Keratinocyte (primary cell): ENCODE measurements at regions not wholly inside any gene's neighbourhood (a gene's known extent, or its start where the extent isn't known, plus 50 kb on each side); places are given as distances from the start of the nearest gene placed in this dataset.

Experiments used
- DNase-seq: peaks from one replicate; pipeline ENCODE4 v3.0.0-alpha.2; 2011; ENCODE audit warnings: low read depth, missing footprints, low spot score
- FAIRE-seq: peaks from 2 replicates; lab custom pipeline; 2011; peaks lifted over from hg19 to GRCh38; lab: Jason Lieb, UNC
- H2AFZ ChIP-seq: 2 replicates; pipeline ENCODE4 v1.6.0; 2012; ENCODE audit warnings: low read length, control low read depth, inconsistent platforms; ENCODE audit not compliant: control insufficient read depth
- H3K27ac ChIP-seq: 2 replicates; pipeline ENCODE4 v1.5.1; 2011; ENCODE audit warnings: low read length; ENCODE audit not compliant: control insufficient read depth, insufficient read depth
- H3K27me3 ChIP-seq: 3 replicates; pipeline ENCODE4 v1.6.0; 2011; ENCODE audit warnings: low read length; ENCODE audit not compliant: control insufficient read depth, insufficient read depth; ENCODE audit errors: extremely low read depth
- H3K36me3 ChIP-seq, 2 experiments: 2 replicates in 1 of 2; 3 replicates in 1 of 2; pipeline ENCODE4 v1.5.1; 2011; ENCODE audit warnings: low read length in 2 of 2, mild to moderate bottlenecking in 1 of 2; ENCODE audit not compliant: control insufficient read depth in 2 of 2, insufficient read depth in 2 of 2; ENCODE audit errors: extremely low read depth in 1 of 2
- H3K4me1 ChIP-seq: 3 replicates; pipeline ENCODE4 v1.5.1; 2011; ENCODE audit warnings: low read length; ENCODE audit not compliant: control insufficient read depth, insufficient read depth; ENCODE audit errors: extremely low read depth
- H3K4me2 ChIP-seq: 3 replicates; pipeline ENCODE4 v1.6.0; 2011; ENCODE audit warnings: low read depth, low read length; ENCODE audit not compliant: control insufficient read depth, insufficient read depth; ENCODE audit errors: extremely low read depth
- H3K4me3 ChIP-seq, 3 experiments: fragments of 200-600 bp in 1 of 3; sonication (generic) in 1 of 3; 2 replicates in 2 of 3; 3 replicates in 1 of 3; pipeline ENCODE4 v1.5.1; 2011 to 2016; ENCODE audit warnings: low read length in 3 of 3, mild to moderate bottlenecking in 3 of 3, control low read depth in 2 of 3, inconsistent platforms in 1 of 3, low read depth in 1 of 3, mixed read lengths in 1 of 3, mixed run types in 1 of 3, moderate library complexity in 1 of 3; ENCODE audit not compliant: control insufficient read depth in 2 of 3, insufficient read depth in 2 of 3; ENCODE audit errors: extremely low read depth in 1 of 3
- H3K79me2 ChIP-seq: 2 replicates; pipeline ENCODE4 v1.6.0; 2012; ENCODE audit warnings: low read length; ENCODE audit not compliant: control insufficient read depth, insufficient read depth
- H3K9ac ChIP-seq: 3 replicates; pipeline ENCODE4 v1.6.0; 2011; ENCODE audit warnings: low read length; ENCODE audit not compliant: control insufficient read depth, insufficient read depth; ENCODE audit errors: extremely low read depth
- H3K9me1 ChIP-seq: 3 replicates; pipeline ENCODE4 v1.6.0; 2011; ENCODE audit warnings: low read length; ENCODE audit not compliant: control insufficient read depth, insufficient read depth; ENCODE audit errors: extremely low read depth
- H3K9me3 ChIP-seq: 2 replicates; pipeline ENCODE4 v1.5.1; 2012; ENCODE audit warnings: low read depth, low read length; ENCODE audit not compliant: control insufficient read depth
- H4K20me1 ChIP-seq: 3 replicates; pipeline ENCODE4 v1.6.0; 2011; ENCODE audit warnings: low read length; ENCODE audit not compliant: control insufficient read depth, insufficient read depth; ENCODE audit errors: extremely low read depth
- CTCF ChIP-seq, 3 experiments: IDR thresholded peaks in 1 of 3; conservative IDR thresholded peaks in 1 of 3; optimal IDR thresholded peaks in 1 of 3; 2 replicates in 2 of 3; 3 replicates in 1 of 3; pipeline versions ENCODE3 to v1.5.1; 2011; ENCODE audit warnings: low read length in 3 of 3, mild to moderate bottlenecking in 3 of 3, moderate library complexity in 2 of 3, control low read depth in 1 of 3, inconsistent platforms in 1 of 3; ENCODE audit not compliant: insufficient read depth in 2 of 3; ENCODE audit errors: extremely low read depth in 1 of 3
- EZH2 ChIP-seq: IDR thresholded peaks from one replicate; pipeline ENCODE4 v1.6.1; 2012; ENCODE audit warnings: inconsistent platforms, mild to moderate bottlenecking, low read length, moderate library complexity
- dilution Hi-C: fragments of 300-500 bp; cut with MboI; formaldehyde crosslinking; loops from one replicate; pipeline ENCODE4 v1.7.0; 2020; ENCODE audit warnings: low sequenced_read_pairs; ENCODE audit not compliant: extremely low pct_ligation_motif_present

DNA sequence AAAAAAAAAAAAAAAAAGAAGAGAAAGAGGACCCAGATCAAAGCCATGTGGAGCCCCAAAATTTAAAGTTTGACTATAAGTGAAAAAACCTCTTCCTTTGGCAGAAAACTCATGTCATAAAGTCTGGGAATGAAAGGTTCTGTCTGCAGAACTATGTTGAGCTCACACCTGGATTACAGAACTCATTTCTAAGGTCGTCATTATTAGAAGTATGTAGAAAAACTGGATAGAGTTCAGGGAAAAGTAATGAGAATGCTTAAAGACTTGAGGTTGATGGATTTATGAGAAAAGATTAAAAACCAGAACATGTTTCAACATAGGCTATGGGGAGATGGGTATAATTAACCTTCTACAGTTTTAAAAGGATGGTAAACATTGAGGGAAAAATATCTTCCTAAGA lies 90.7 kb upstream of the COL11A1 start:
- H2AFZ ChIP-seq = no peak overlapping the region
- H3K4me2 ChIP-seq = no peak overlapping the region
- H3K4me3 ChIP-seq = no peak overlapping the region
- no peak overlapping the region for H3K27ac ChIP-seq
- H3K27me3 ChIP-seq = no peaks in the 10 kb centered on the region
- dilution Hi-C loops = no loop called here
- FAIRE-seq = no peak
- no peak overlapping the region for H3K9ac ChIP-seq
- no peaks in the 10 kb centered on the region for H3K9me1 ChIP-seq
- H3K79me2 ChIP-seq = no peaks in the 10 kb centered on the region
- H4K20me1 ChIP-seq = no peaks in the 10 kb centered on the region
- no peaks in the 10 kb centered on the region for H3K9me3 ChIP-seq
- H3K36me3 ChIP-seq = no peaks in the 10 kb centered on the region
- TF ChIP-seq CTCF (optimal IDR thresholded peaks at IDR 0.05 in 1 of 3, IDR thresholded peaks at IDR 0.05 in 1 of 3, conservative IDR thresholded peaks at IDR 0.05 in 1 of 3; ENCODE audit: extremely low read depth in 1 of 3, insufficient read depth in 2 of 3, low read length in 3 of 3) (no peak), EZH2 (no peak)
- no peak for DNase-seq
- no peaks in the 10 kb centered on the region for H3K4me1 ChIP-seq

DNA sequence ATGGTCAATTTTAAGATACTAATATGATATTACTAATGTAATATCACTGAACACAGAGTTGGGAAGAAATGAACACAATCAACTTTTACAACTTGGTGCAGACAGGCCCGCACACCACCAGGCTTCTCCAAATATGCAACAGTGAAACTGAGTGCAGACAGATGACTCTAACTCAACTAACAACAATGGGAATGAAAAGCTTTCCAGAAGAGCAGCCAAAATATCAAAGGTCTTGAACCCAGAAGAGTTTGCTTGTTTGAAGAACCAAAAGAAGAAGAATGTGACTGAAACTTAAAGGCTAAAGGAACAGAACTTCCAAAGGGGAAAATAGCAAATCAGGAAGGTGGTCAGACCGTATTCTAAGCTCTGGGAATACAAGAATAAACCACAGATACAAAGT lies 89.8 kb upstream of the COL11A1 start:
- dilution Hi-C loops = no loop called here
- H2AFZ ChIP-seq = no peak overlapping the region
- H3K4me3 ChIP-seq = no peak overlapping the region
- no peaks in the 10 kb centered on the region for H3K27me3 ChIP-seq
- H3K4me1 ChIP-seq = no peaks in the 10 kb centered on the region
- H4K20me1 ChIP-seq = no peaks in the 10 kb centered on the region
- no peaks in the 10 kb centered on the region for H3K79me2 ChIP-seq
- no peak overlapping the region for H3K4me2 ChIP-seq
- H3K27ac ChIP-seq = no peak overlapping the region
- no peaks in the 10 kb centered on the region for H3K9me3 ChIP-seq
- H3K36me3 ChIP-seq = no peaks in the 10 kb centered on the region
- TF ChIP-seq EZH2 (no peak), CTCF (optimal IDR thresholded peaks at IDR 0.05 in 1 of 3, IDR thresholded peaks at IDR 0.05 in 1 of 3, conservative IDR thresholded peaks at IDR 0.05 in 1 of 3; ENCODE audit: extremely low read depth in 1 of 3, insufficient read depth in 2 of 3, low read length in 3 of 3) (no peak)
- DNase-seq (no peak), FAIRE-seq (no peak)
- H3K9ac ChIP-seq = no peak overlapping the region
- H3K9me1 ChIP-seq = no peaks in the 10 kb centered on the region
